Astrocyte of the spinal cord (primary cell): ENCODE measurements at regions not wholly inside any gene's neighbourhood (a gene's known extent, or its start where the extent isn't known, plus 50 kb on each side); places are given as distances from the start of the nearest gene placed in this dataset.
"Not testable (repeated sequence)": the region's sequence is repeated elsewhere in the genome, so short reads cannot be mapped to it uniquely, and the experiment has no call there.

ENCODE experiments used
- DNase-seq: peaks from one replicate; pipeline ENCODE4 v3.0.0; 2011; ENCODE audit warnings: low read depth, low spot score
- H3K4me3 ChIP-seq: 2 replicates; pipeline ENCODE4 v1.5.1; 2011; ENCODE audit warnings: low read depth, mild to moderate bottlenecking, low read length, moderate library complexity
- in situ Hi-C: cut with HindIII; loops from 2 replicates; pipeline ENCODE4 v1.10.0; 2017; ENCODE audit warnings: low sequenced_read_pairs
- TF ChIP-seq, protein P1 (sequence below): IDR thresholded peaks from 2 replicates; pipeline ENCODE4 v1.5.1; 2012; ENCODE audit warnings: low read depth, mild to moderate bottlenecking, low read length, inconsistent platforms

- DNase-seq, result no peak
- in situ Hi-C loops, result no loop called here
- no peak overlapping the region for H3K4me3 ChIP-seq
- TF ChIP-seq, protein P1, sequence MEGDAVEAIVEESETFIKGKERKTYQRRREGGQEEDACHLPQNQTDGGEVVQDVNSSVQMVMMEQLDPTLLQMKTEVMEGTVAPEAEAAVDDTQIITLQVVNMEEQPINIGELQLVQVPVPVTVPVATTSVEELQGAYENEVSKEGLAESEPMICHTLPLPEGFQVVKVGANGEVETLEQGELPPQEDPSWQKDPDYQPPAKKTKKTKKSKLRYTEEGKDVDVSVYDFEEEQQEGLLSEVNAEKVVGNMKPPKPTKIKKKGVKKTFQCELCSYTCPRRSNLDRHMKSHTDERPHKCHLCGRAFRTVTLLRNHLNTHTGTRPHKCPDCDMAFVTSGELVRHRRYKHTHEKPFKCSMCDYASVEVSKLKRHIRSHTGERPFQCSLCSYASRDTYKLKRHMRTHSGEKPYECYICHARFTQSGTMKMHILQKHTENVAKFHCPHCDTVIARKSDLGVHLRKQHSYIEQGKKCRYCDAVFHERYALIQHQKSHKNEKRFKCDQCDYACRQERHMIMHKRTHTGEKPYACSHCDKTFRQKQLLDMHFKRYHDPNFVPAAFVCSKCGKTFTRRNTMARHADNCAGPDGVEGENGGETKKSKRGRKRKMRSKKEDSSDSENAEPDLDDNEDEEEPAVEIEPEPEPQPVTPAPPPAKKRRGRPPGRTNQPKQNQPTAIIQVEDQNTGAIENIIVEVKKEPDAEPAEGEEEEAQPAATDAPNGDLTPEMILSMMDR, result no peak
These were observed 1076.5 kb downstream of the DNAJB9 start for GRCh38 chr7:109646124-109646523.

DNA sequence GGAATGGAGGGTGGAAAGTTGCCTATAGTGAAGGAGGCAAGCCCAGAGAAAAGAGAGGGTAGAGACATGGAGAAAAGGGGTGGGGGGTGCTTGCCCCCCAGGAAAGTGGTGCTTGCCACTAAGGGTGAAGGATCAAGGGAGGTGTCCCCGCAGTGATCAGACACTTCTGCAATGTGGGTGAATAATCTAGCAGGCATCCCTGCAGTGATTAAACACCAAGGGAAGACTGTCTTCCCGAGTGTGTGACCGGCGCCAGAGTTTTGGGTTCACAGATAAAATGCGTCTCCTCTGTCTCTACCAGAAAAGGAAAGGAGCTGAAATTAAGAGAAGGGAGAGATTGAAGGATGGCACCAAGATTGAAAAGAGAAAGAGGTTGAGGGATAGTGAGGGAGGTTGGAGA lies 1076.9 kb downstream of the DNAJB9 start:
- in situ Hi-C loops, DNase-seq, H3K4me3 ChIP-seq: not testable (repeated sequence)

GRCh38 chr7:109647263-109647662 lies 1077.6 kb downstream of the DNAJB9 start:
- H3K4me3 ChIP-seq, DNase-seq, in situ Hi-C loops: not testable (repeated sequence)

GRCh38 chr7:109659261-109659660 lies 1089.6 kb downstream of the DNAJB9 start:
- in situ Hi-C loops, result no loop called here
- H3K4me3 ChIP-seq, result no peak overlapping the region
- no peak for DNase-seq
- TF ChIP-seq, protein P1, result no peak

DNA sequence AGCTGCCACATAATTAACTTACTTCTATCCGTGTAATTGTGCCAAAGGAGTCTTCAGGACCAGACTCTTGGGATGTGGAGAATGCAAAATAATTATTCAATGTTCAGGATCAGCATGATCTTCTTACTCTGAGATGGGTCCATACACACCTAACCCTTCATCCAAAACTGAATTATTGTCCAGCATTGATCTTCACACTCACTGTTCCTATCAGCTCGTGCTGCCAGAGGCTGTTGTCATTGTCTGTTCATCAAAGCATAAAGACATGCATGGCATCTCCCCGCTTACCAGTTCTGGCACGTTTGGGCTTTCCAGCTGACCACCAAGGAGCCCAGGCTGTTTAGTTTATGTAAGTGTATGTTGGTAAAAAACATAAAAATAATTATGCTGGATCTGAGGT lies 1090.7 kb downstream of the DNAJB9 start:
- DNase-seq, result no peak
- no peak overlapping the region for H3K4me3 ChIP-seq
- in situ Hi-C loops, result no loop called here
- TF ChIP-seq, protein P1, result no peak

- no peak for DNase-seq
- TF ChIP-seq, protein P1, result no peak
- in situ Hi-C loops, result no loop called here
- H3K4me3 ChIP-seq, result no peak overlapping the region
These were observed 1094.1 kb downstream of the DNAJB9 start for GRCh38 chr7:109663806-109664205.

DNA sequence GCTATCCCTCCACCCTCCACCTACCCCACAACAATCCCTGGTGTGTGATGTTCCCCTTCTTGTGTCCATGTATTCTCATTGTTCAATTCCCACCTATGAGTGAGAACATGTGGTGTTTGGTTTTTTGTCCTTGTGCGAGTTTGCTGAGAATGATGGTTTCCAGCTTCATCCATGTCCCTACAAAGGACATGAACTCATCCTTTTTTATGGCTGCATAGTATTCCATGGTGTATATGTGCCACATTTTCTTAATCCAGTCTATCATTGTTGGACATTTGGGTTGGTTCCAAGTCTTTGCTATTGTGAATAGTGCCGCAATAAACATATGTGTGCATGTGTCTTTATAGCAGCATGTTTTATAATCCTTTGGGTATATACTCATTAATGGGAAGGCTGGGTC lies 1117.6 kb downstream of the DNAJB9 start:
- DNase-seq, in situ Hi-C loops, H3K4me3 ChIP-seq: not testable (repeated sequence)

GRCh38 chr7:109692613-109693012 lies 1122.9 kb downstream of the DNAJB9 start:
- DNase-seq, H3K4me3 ChIP-seq, in situ Hi-C loops: not testable (repeated sequence)
